ENCODE measurements at regions not wholly inside any gene's neighbourhood (a gene's known extent, or its start where the extent isn't known, plus 50 kb on each side); places are given as distances from the start of the nearest gene placed in this dataset.

DNA sequence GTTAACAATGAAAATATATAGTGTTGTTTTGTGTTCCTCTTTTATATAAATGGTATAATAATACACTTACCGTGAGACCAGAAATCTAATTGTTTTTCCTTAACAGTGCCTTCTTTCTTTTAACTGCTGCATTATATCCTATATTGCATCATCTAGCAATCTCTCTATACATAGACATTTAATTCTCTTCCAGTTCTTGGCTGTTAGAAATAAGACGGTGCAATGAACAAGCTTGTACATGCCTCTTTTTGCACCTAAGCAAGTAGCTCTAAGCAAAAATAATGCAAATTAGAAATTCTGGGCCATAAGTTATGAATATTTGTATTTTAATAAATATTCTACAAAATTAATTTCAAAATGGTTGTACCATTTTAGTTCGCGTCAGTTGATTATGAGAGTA, 55.9 kb upstream of the AHR start:
- DNase-seq = no peak

DNA sequence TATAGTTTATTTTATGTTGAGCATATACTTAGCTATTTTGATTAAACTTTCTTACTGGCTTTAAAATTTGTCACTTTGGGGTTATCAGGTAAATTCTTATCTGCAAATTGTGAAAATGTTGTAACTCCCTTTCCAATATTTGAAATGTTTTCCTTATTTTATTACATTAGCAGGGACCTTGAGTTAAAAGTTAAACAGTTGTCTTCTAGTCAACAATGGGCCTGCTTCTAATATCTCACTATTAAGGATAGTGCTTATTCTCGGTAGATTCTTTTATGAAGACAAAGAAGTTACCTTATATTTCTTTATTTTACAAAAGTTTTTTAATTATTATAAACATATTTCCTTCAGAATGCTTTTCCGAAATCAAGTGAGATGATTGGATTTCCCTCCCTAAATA, 53.7 kb upstream of the AHR start:
- no peak for DNase-seq

DNA sequence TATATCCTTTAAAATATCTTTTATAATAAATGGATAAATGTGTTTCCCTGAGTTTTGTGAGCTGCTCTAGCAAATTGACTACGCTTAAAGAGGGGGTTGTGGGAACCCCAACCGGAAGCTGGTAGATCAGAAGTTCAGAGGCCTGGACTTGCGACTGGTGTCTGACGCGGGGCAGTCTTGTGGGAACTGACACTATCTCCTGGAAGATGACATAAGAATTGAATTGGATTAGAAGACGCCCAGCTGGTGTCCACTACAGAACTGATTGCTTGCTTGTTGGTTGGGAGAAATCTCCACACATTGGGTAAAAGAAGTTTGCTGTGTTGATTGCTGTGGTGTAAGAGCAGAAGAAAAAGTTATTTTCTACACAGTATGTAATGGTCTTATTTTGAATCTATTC, 51.1 kb upstream of the AHR start:
- DNase-seq = no peak

DNA sequence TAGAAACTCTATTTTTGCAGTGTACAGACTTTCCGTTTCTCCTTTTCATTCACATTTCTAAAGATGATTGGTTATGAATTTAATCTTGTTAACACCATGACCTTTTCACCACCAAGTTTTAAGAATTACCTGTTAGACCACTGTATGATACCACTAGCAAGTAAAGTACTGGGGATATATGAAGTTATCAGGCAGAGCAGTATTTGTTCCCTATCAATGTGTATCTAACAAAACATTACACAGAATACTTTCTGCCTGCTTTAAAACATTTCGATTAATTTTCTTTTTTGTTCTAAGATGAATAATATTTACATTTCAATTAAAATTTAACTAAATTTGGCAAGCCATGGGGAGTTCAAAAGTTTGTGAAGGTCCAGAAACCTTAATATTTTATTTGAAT, 49.9 kb upstream of the AHR start:
- no peak for DNase-seq

Measured in activated T-cell treated with anti-CD3 and anti-CD28 coated beads, Interleukin-2, amount 50 U/mL, for 1 hour (primary cell).